ENCODE measurements at regions not wholly inside any gene's neighbourhood (a gene's known extent, or its start where the extent isn't known, plus 50 kb on each side); places are given as distances from the start of the nearest gene placed in this dataset.

- no peak for DNase-seq (ENCODE audit: low spot score)
Measured at GRCh38 chr13:85742355-85742754, 56.9 kb downstream of the SLITRK6 start.

GRCh38 chr13:85741017-85741416 lies 58.2 kb downstream of the SLITRK6 start:
- no peak for DNase-seq (ENCODE audit: low spot score)

GRCh38 chr13:85738696-85739320 lies 60.4 kb downstream of the SLITRK6 start:
- no peak for DNase-seq (ENCODE audit: low spot score)

GRCh38 chr13:85737952-85738351 lies 61.3 kb downstream of the SLITRK6 start:
- no peak for DNase-seq (ENCODE audit: low spot score)

- DNase-seq (ENCODE audit: low spot score) = no peak
Measured at GRCh38 chr13:85729296-85729695, 69.9 kb downstream of the SLITRK6 start.

GRCh38 chr13:85728811-85729210 lies 70.4 kb downstream of the SLITRK6 start:
- no peak for DNase-seq (ENCODE audit: low spot score)

GRCh38 chr13:85725433-85725832 lies 73.8 kb downstream of the SLITRK6 start:
- DNase-seq (ENCODE audit: low spot score) = no peak

- no peak for DNase-seq (ENCODE audit: low spot score)
Measured at GRCh38 chr13:85724546-85725432, 74.4 kb downstream of the SLITRK6 start.

- DNase-seq (ENCODE audit: low spot score) = no peak
Measured at GRCh38 chr13:85719749-85720148, 79.5 kb downstream of the SLITRK6 start.

- DNase-seq (ENCODE audit: low spot score) = no peak
Measured at GRCh38 chr13:85717921-85718320, 81.3 kb downstream of the SLITRK6 start.

- no peak for DNase-seq (ENCODE audit: low spot score)
Measured at GRCh38 chr13:85710545-85710944, 88.7 kb downstream of the SLITRK6 start.

GRCh38 chr13:85709721-85710120 lies 89.5 kb downstream of the SLITRK6 start:
- no peak for DNase-seq (ENCODE audit: low spot score)

GRCh38 chr13:85709072-85709471 lies 90.1 kb downstream of the SLITRK6 start:
- DNase-seq (ENCODE audit: low spot score) = no peak

GRCh38 chr13:85700906-85701305 lies 98.3 kb downstream of the SLITRK6 start:
- no peak for DNase-seq (ENCODE audit: low spot score)

- no peak for DNase-seq (ENCODE audit: low spot score)
Measured at GRCh38 chr13:85698256-85698655, 101.0 kb downstream of the SLITRK6 start.

GRCh38 chr13:85694992-85695391 lies 104.2 kb downstream of the SLITRK6 start:
- DNase-seq (ENCODE audit: low spot score) = no peak

GRCh38 chr13:85693889-85694511 lies 105.2 kb downstream of the SLITRK6 start:
- no peak for DNase-seq (ENCODE audit: low spot score)

GRCh38 chr13:85690368-85690767 lies 108.9 kb downstream of the SLITRK6 start:
- no peak for DNase-seq (ENCODE audit: low spot score)

- no peak for DNase-seq (ENCODE audit: low spot score)
Measured at GRCh38 chr13:85685436-85685835, 113.8 kb downstream of the SLITRK6 start.

- no peak for DNase-seq (ENCODE audit: low spot score)
Measured at GRCh38 chr13:85675151-85675907, 123.9 kb downstream of the SLITRK6 start.

- DNase-seq (ENCODE audit: low spot score) = no peak
Measured at GRCh38 chr13:85671336-85671735, 127.9 kb downstream of the SLITRK6 start.

- no peak for DNase-seq (ENCODE audit: low spot score)
Measured at GRCh38 chr13:85666356-85666755, 132.9 kb downstream of the SLITRK6 start.
